SK-N-SH (cell line): ENCODE measurements at regions not wholly inside any gene's neighbourhood (a gene's known extent, or its start where the extent isn't known, plus 50 kb on each side); places are given as distances from the start of the nearest gene placed in this dataset.

ENCODE experiments used
- CTCF ChIP-seq: fragments of 200-600 bp; sonication (generic); IDR thresholded peaks from 2 replicates; pipeline ENCODE4 v1.6.1; 2017; ENCODE audit warnings: antibody characterized with exemption, mild to moderate bottlenecking, moderate library complexity
- EZH2phosphoT487 ChIP-seq: fragments of 200-600 bp; sonication (generic); IDR thresholded peaks from 2 replicates; pipeline ENCODE4 v1.6.1; 2017; ENCODE audit warnings: low read depth, mixed run types, mild to moderate bottlenecking, antibody characterized with exemption, moderate library complexity, borderline replicate concordance
- FOXM1 ChIP-seq: IDR thresholded peaks from 2 replicates; pipeline ENCODE4 v1.4.0; 2012; ENCODE audit warnings: low read depth, mild to moderate bottlenecking
- MAX ChIP-seq: IDR thresholded peaks from 2 replicates; pipeline ENCODE4 v1.4.0; 2012; ENCODE audit warnings: low read depth
- NFIC ChIP-seq: IDR thresholded peaks from 2 replicates; pipeline ENCODE4 v1.4.0; 2012; ENCODE audit warnings: borderline replicate concordance
- POLR2AphosphoS5 ChIP-seq: IDR thresholded peaks from 2 replicates; pipeline ENCODE4 v1.6.1; 2012; ENCODE audit warnings: low read depth, low read length
- RFX5 ChIP-seq: IDR thresholded peaks from 2 replicates; pipeline ENCODE4 v1.6.1; 2012; ENCODE audit warnings: mild to moderate bottlenecking, improper control_type of control experiment, low read length
- TCF12 ChIP-seq: IDR thresholded peaks from 2 replicates; pipeline ENCODE4 v1.4.0; 2012
- YY1 ChIP-seq: IDR thresholded peaks from 2 replicates; pipeline ENCODE4 v1.4.0; 2012; ENCODE audit warnings: low read depth, mild to moderate bottlenecking
- TF ChIP-seq, protein P1 (sequence below): IDR thresholded peaks from 2 replicates; pipeline ENCODE4; 2012
- TF ChIP-seq, protein P2 (sequence below): IDR thresholded peaks from 2 replicates; pipeline ENCODE4 v1.6.1; 2012; ENCODE audit warnings: mild to moderate bottlenecking, low read depth, low read length, moderate library complexity

DNA sequence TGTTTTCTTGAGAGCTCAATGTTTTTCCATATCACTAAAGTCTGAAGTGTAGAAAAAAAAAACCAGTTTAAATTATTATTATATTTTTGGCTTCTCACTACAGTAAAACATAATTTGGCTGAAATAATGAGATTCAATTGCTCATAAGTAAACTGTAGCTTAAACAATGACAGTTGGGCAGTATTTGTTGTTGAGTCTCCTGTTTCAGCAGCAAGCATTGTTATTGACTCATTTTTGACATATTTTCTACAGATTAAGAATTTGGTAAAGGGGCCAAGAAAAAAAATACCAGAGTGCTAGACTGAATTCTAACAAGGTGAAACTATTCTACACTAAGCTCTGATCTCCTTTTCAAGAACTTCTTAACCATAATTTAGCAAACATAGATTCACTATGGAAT, 2070.4 kb upstream of the CELF4 start:
- TF ChIP-seq CTCF, result no peak
- no peak for TF ChIP-seq RFX5
- TF ChIP-seq EZH2phosphoT487, result no peak
- TF ChIP-seq YY1, result no peak
- TF ChIP-seq, protein P1, sequence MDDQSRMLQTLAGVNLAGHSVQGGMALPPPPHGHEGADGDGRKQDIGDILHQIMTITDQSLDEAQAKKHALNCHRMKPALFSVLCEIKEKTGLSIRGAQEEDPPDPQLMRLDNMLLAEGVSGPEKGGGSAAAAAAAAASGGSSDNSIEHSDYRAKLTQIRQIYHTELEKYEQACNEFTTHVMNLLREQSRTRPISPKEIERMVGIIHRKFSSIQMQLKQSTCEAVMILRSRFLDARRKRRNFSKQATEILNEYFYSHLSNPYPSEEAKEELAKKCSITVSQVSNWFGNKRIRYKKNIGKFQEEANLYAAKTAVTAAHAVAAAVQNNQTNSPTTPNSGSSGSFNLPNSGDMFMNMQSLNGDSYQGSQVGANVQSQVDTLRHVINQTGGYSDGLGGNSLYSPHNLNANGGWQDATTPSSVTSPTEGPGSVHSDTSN, result no peak
- TF ChIP-seq POLR2AphosphoS5, result no peak
- TF ChIP-seq MAX, result no peak
- TF ChIP-seq TCF12, result no peak
- TF ChIP-seq, protein P2, sequence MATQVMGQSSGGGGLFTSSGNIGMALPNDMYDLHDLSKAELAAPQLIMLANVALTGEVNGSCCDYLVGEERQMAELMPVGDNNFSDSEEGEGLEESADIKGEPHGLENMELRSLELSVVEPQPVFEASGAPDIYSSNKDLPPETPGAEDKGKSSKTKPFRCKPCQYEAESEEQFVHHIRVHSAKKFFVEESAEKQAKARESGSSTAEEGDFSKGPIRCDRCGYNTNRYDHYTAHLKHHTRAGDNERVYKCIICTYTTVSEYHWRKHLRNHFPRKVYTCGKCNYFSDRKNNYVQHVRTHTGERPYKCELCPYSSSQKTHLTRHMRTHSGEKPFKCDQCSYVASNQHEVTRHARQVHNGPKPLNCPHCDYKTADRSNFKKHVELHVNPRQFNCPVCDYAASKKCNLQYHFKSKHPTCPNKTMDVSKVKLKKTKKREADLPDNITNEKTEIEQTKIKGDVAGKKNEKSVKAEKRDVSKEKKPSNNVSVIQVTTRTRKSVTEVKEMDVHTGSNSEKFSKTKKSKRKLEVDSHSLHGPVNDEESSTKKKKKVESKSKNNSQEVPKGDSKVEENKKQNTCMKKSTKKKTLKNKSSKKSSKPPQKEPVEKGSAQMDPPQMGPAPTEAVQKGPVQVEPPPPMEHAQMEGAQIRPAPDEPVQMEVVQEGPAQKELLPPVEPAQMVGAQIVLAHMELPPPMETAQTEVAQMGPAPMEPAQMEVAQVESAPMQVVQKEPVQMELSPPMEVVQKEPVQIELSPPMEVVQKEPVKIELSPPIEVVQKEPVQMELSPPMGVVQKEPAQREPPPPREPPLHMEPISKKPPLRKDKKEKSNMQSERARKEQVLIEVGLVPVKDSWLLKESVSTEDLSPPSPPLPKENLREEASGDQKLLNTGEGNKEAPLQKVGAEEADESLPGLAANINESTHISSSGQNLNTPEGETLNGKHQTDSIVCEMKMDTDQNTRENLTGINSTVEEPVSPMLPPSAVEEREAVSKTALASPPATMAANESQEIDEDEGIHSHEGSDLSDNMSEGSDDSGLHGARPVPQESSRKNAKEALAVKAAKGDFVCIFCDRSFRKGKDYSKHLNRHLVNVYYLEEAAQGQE, result no peak
- no peak for TF ChIP-seq NFIC
- no peak for TF ChIP-seq FOXM1
